Neural cell (in vitro differentiated cells): ENCODE measurements at regions not wholly inside any gene's neighbourhood (a gene's known extent, or its start where the extent isn't known, plus 50 kb on each side); places are given as distances from the start of the nearest gene placed in this dataset.

ENCODE experiments used
- CTCF ChIP-seq: fragments of 450-650 bp; IDR thresholded peaks from 2 replicates; pipeline ENCODE4 v1.5.1; 2014; ENCODE audit warnings: antibody characterized with exemption, mild to moderate bottlenecking, moderate library complexity; ENCODE audit not compliant: poor library complexity, severe bottlenecking
- EP300 ChIP-seq: fragments of 450-650 bp; conservative IDR thresholded peaks from 2 replicates; pipeline ENCODE4 v1.6.1; 2014; ENCODE audit warnings: antibody characterized with exemption, mild to moderate bottlenecking, moderate library complexity; ENCODE audit not compliant: poor library complexity, severe bottlenecking
- EZH2 ChIP-seq: fragments of 200-600, 300-800 bp; shearing (Covaris generic), sonication (generic); IDR thresholded peaks from 2 replicates; pipeline ENCODE4 v1.6.1; 2014; ENCODE audit warnings: antibody characterized with exemption, low read length, borderline replicate concordance, mild to moderate bottlenecking; ENCODE audit not compliant: insufficient read depth, poor library complexity, severe bottlenecking
- POLR2AphosphoS5 ChIP-seq: IDR thresholded peaks from 2 replicates; pipeline ENCODE4 v1.6.1; 2012
- RAD21 ChIP-seq: fragments of 450-650 bp; conservative IDR thresholded peaks from 2 replicates; pipeline ENCODE4 v1.6.1; 2014; ENCODE audit warnings: antibody characterized with exemption, mild to moderate bottlenecking, moderate library complexity
- REST ChIP-seq: IDR thresholded peaks from 2 replicates; pipeline ENCODE4 v1.6.1; 2012; ENCODE audit warnings: borderline replicate concordance
- SMC3 ChIP-seq: fragments of 450-650 bp; conservative IDR thresholded peaks from 2 replicates; pipeline ENCODE4 v1.6.1; 2014; ENCODE audit warnings: antibody characterized with exemption, mild to moderate bottlenecking, moderate library complexity; ENCODE audit not compliant: poor library complexity
- TAF1 ChIP-seq: IDR thresholded peaks from 2 replicates; pipeline ENCODE4 v1.6.1; 2012; ENCODE audit warnings: low read depth

DNA sequence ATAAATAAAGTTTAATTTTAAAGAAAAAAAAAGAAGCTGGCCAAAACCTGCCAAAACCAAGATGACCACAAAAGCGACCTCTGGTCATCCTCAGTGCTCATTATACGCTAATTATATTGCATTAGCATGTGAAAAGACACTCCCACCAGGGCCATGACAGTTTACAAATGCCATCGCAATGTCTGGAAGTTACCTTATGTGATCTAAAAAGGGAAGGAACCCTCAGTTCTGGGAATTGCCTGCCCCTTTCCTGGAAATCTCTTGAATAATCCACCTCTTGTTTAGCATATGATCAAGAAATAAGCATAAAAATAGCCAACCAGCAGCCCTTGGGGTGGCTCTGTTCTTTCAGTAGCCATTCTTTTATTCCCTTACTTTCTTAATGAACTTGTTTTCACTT is 178.3 kb upstream of the MAP1B start:
- TF ChIP-seq POLR2AphosphoS5 (no peak), CTCF (no peak), RAD21 (no peak), EP300 (no peak), EZH2 (no peak), TAF1 (no peak), REST (no peak), SMC3 (no peak)
